NT2/D1 (cell line): ENCODE measurements at regions not wholly inside any gene's neighbourhood (a gene's known extent, or its start where the extent isn't known, plus 50 kb on each side); places are given as distances from the start of the nearest gene placed in this dataset.
A peak's percentile ranks its signal among the peaks of the same experiment; 100 is the strongest.
"Not testable (repeated sequence)": the region's sequence is repeated elsewhere in the genome, so short reads cannot be mapped to it uniquely, and the experiment has no call there.

Source experiments
- DNase-seq: peaks from one replicate; pipeline ENCODE4 v3.0.0-alpha.2; 2011; ENCODE audit warnings: low read depth, low spot score
- H3K27me3 ChIP-seq: 2 replicates; pipeline ENCODE4 v1.6.0; 2011; ENCODE audit warnings: mild to moderate bottlenecking; ENCODE audit not compliant: insufficient read length, insufficient read depth
- H3K36me3 ChIP-seq: 2 replicates; pipeline ENCODE4 v1.6.1; 2011; ENCODE audit warnings: mild to moderate bottlenecking, low read length, mixed read lengths; ENCODE audit not compliant: insufficient read depth, insufficient read length
- H3K4me1 ChIP-seq: 2 replicates; pipeline ENCODE4 v1.5.1; 2011; ENCODE audit not compliant: insufficient read depth, insufficient read length
- H3K4me3 ChIP-seq: 2 replicates; pipeline ENCODE4 v1.5.1; 2011; ENCODE audit warnings: low read depth; ENCODE audit not compliant: insufficient read length
- H3K9ac ChIP-seq: 2 replicates; pipeline ENCODE4 v1.6.0; 2011; ENCODE audit warnings: low read depth; ENCODE audit not compliant: insufficient read length
- H3K9me3 ChIP-seq: 2 replicates; pipeline ENCODE4 v1.5.1; 2011; ENCODE audit warnings: mild to moderate bottlenecking, low read length; ENCODE audit not compliant: insufficient read depth
- SUZ12 ChIP-seq: IDR thresholded peaks from 2 replicates; pipeline ENCODE4 v1.6.1; 2011; ENCODE audit not compliant: insufficient read length, insufficient read depth; ENCODE audit errors: extremely low read depth
- YY1 ChIP-seq: IDR thresholded peaks from 2 replicates; pipeline ENCODE4 v1.6.1; 2011; ENCODE audit not compliant: insufficient read length, insufficient read depth
- ZNF274 ChIP-seq: IDR thresholded peaks from 2 replicates; pipeline ENCODE4 v1.6.1; 2011; ENCODE audit warnings: mild to moderate bottlenecking, low read depth, low read length

DNA sequence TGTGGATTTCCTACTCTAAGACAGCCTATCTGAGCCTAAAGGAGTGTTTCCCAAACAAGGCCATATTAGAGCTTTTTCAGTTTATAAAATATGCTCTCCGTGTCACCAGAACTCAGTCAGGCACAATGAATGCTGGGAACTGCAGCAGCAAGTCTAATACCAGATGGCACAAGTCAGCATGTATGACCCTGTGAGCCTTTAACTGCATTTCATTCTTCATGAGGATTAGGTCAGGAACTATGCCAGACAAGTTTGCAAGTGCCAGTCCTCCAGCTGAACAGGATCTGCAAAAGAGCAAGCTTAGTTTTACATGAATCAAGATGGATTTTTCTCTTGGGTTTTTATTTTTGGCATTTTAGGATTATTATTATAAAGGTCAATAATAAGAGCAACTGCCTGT lies 66.7 kb upstream of the SAMD5 start:
- H3K4me3 ChIP-seq = no peak overlapping the region
- H3K27me3 ChIP-seq = peaks cover 94% of the 10 kb centered on the region
- peaks cover 15% of the 10 kb centered on the region for H3K9me3 ChIP-seq
- peaks cover 3% of the 10 kb centered on the region for H3K4me1 ChIP-seq
- no peaks in the 10 kb centered on the region for H3K36me3 ChIP-seq
- H3K9ac ChIP-seq = no peak overlapping the region
- DNase-seq = no peak
- TF ChIP-seq YY1 = no peak
- no peak for TF ChIP-seq ZNF274
- TF ChIP-seq SUZ12 = no peak

DNA sequence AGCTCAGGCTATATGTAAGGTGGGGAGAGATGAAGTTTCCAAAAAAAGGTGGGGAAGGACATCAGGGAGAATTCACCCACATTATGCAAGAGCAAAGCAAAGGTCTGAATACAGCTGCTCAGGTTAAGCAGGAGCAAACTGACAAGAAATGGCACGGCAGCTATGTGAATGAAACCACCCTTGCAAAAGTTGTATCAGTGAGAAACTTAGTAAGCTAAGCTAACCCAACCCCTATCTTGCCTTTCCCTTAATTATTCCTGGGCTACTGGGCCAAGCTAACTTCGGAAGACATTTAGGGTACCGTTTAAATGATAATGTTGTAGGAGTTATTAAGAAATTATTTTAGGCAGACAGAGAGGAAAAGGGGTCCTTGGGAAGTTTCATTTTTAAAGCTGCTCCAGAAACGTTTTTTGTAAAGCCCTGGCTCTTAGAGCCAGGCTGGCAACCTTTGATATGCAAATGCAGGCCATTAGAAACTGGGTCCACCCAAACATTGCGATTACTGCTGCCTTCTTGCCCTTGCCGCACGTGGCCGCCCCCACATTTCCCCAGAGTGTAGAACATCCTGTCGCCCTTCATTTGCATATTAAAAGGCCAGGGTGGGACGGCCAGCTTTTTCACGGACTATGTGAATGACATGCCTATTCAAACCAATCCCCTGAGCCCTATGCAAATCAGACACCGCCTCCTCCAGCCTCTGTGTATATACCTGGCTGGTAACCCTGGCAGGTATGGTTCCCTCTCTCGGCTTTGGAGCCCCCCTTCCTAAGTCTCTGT lies 60.5 kb upstream of the SAMD5 start:
- Histone ChIP-seq H3K36me3 (no peaks in the 10 kb centered on the region), H3K4me1 (peaks cover 4% of the 10 kb centered on the region), H3K9ac (no peak overlapping the region), H3K9me3 (peaks cover 3% of the 10 kb centered on the region; the same call in 1 of the 2 replicates), H3K27me3 (peaks cover 73% of the 10 kb centered on the region), H3K4me3 (no peak overlapping the region)
- no peak for TF ChIP-seq ZNF274
- no peak for TF ChIP-seq YY1
- TF ChIP-seq SUZ12 = no peak
- peak; percentile 90 for DNase-seq

DNA sequence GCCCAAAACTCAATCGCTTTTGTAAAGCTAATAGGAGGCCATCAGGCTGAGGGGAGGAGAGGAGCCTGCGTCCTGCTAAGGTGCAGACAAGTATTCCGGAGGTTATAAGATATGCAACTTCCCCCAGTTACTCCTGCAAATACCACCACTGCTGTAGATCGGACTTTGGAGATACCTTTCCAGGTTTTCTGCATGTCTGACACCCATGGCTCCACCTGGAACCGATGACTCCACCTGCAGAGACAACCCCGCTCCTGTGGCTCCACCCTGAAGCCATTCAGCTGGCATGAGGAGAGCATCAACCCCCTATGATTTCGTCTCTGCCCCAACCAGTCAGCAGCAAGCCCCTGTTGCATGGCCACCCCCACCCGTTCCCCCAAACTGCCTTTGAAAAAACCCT lies 59.7 kb upstream of the SAMD5 start:
- TF ChIP-seq SUZ12 (no peak), YY1 (no peak), ZNF274 (no peak)
- no peak overlapping the region for H3K4me3 ChIP-seq

DNA sequence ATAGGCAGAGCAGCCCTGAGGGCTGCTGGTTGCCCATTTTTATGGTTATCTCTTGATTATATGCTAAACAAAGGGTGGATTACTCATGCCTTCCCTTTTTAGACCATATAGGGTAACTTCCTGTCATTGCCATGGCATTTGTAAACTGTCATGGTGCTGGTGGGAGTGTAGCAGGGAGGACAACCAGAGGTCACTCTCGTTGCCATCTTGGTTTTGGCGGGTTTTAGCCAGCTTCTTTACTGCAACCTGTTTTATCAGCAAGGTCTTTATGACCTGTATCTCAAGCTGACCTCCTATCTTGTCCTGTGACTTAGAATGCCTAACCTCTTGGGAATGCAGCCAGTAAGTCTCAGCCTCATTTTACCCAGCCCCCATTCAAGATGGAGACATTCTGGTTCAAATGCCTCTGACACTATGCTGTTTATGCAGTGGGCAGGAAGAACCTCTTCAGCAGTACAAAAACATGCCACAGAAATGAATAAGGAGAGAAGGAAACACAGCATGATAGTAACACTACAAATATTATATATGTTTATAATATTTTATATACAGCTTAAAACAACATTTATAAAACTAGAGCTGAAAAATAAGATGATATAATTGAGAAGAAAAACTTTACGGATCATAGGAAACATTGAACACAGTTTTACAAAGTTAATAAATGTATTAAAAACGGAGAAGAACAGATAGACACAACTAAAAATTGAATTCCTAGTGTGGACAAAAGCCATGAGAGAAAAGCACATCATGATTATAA lies 58.9 kb upstream of the SAMD5 start:
- no peak overlapping the region for H3K9ac ChIP-seq
- peaks cover 57% of the 10 kb centered on the region for H3K27me3 ChIP-seq
- no peak overlapping the region for H3K4me3 ChIP-seq
- peaks cover 4% of the 10 kb centered on the region for H3K4me1 ChIP-seq
- no peak for DNase-seq
- H3K9me3 ChIP-seq = peaks cover 3% of the 10 kb centered on the region; the same call in 1 of the 2 replicates
- TF ChIP-seq YY1 (no peak), ZNF274 (no peak), SUZ12 (no peak)
- H3K36me3 ChIP-seq = no peaks in the 10 kb centered on the region

More for the DNA sequence above, 59.7 kb upstream of the SAMD5 start:
- Histone ChIP-seq H3K27me3 (peaks cover 66% of the 10 kb centered on the region), H3K9ac (no peak overlapping the region), H3K4me1 (peaks cover 4% of the 10 kb centered on the region), H3K9me3 (peaks cover 3% of the 10 kb centered on the region; the same call in 1 of the 2 replicates), H3K36me3 (no peaks in the 10 kb centered on the region)
- DNase-seq = no peak

DNA sequence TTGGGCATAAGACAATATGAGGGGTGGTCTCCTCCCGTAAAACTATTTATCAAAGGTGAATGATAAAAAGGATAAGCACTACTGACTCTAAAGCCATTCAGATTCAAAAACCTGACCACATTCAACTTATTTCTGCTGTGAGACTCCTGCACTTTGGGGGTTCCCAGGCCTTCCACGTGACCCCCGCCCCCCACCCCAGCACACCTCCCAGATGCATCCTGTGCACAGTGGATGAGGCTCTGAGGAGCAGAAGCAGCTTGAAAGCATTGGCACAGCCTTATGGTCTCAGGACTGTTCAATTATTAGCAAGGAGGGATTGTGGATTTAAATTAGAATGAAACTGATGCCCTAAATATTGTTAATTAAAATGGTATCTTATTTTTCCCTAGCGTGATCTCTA lies 55.1 kb upstream of the SAMD5 start:
- TF ChIP-seq ZNF274 = no peak
- TF ChIP-seq YY1 = no peak
- no peak for TF ChIP-seq SUZ12
- Histone ChIP-seq H3K9me3 (peaks cover 3% of the 10 kb centered on the region; the same call in 1 of the 2 replicates), H3K9ac (no peak overlapping the region), H3K36me3 (no peaks in the 10 kb centered on the region), H3K27me3 (peaks cover 34% of the 10 kb centered on the region), H3K4me1 (peaks cover 4% of the 10 kb centered on the region), H3K4me3 (no peak overlapping the region)
- DNase-seq = no peak

DNA sequence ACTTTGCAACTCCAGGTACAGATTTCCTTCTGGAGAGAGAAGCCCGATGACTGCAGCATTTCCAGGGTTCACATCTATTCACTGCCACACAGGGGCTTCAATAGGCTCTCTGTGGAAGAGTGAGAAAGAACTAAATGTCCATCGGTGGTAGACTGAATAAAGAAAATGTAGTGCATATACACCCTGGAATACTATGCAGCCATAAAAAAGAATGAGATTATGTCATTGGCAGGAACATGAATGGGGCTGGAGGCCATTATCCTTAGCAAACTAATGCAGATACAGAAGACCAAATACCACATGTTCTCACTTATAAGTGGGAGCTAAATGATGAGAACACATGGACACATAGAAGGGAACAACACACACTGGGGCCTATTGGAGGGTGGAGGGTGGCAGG lies 53.6 kb upstream of the SAMD5 start:
- not testable (repeated sequence) for H3K9ac ChIP-seq, H3K36me3 ChIP-seq, H3K4me1 ChIP-seq, DNase-seq, H3K4me3 ChIP-seq, H3K9me3 ChIP-seq
- H3K27me3 ChIP-seq = peaks cover 27% of the 10 kb centered on the region
